Endothelial cell of umbilical vein (primary cell): ENCODE measurements at regions not wholly inside any gene's neighbourhood (a gene's known extent, or its start where the extent isn't known, plus 50 kb on each side); places are given as distances from the start of the nearest gene placed in this dataset.

Experiments used
- EZH2 ChIP-seq: IDR thresholded peaks from 2 replicates; pipeline ENCODE4 v1.6.1; 2012; ENCODE audit warnings: borderline replicate concordance, low read depth, mild to moderate bottlenecking, moderate library complexity, low read length, inconsistent platforms; ENCODE audit not compliant: severe bottlenecking
- FOS ChIP-seq: IDR thresholded peaks from 2 replicates; pipeline ENCODE4 v1.6.1; 2011; ENCODE audit warnings: mild to moderate bottlenecking, low read length, moderate library complexity, borderline replicate concordance; ENCODE audit not compliant: insufficient read depth
- GATA2 ChIP-seq: IDR thresholded peaks from 2 replicates; pipeline ENCODE4 v1.7.0; 2011; ENCODE audit warnings: low read depth, mild to moderate bottlenecking, moderate library complexity, mixed read lengths, low read length; ENCODE audit not compliant: insufficient read length, insufficient read depth
- JUN ChIP-seq: IDR thresholded peaks from 2 replicates; pipeline ENCODE4 v1.6.1; 2011; ENCODE audit warnings: borderline replicate concordance, low read depth; ENCODE audit not compliant: insufficient read length, insufficient read depth
- MYC ChIP-seq: IDR thresholded peaks from one replicate; pipeline ENCODE4 v1.6.1; 2011; ENCODE audit warnings: mild to moderate bottlenecking, low read depth, low read length
- POLR2A ChIP-seq: IDR thresholded peaks from 2 replicates; pipeline ENCODE4 v1.6.1; 2012; ENCODE audit warnings: low read depth, mild to moderate bottlenecking, control low read depth, low read length
- POLR2AphosphoS5 ChIP-seq: IDR thresholded peaks from 2 replicates; pipeline ENCODE4 v1.6.1; 2012; ENCODE audit warnings: low read depth, mild to moderate bottlenecking, control low read depth, low read length, moderate library complexity; ENCODE audit not compliant: insufficient read depth
- TF ChIP-seq, protein P1 (sequence below), 2 donors: IDR thresholded peaks; 1 replicate in 1 of 2; 2 replicates in 1 of 2; pipeline ENCODE4 v1.5.1; 2011; ENCODE audit warnings: low read length in 2 of 2, mild to moderate bottlenecking in 2 of 2, moderate library complexity in 2 of 2, control low read depth in 1 of 2, inconsistent platforms in 1 of 2, low read depth in 1 of 2; ENCODE audit not compliant: insufficient read depth in 1 of 2; ENCODE audit errors: extremely low read depth in 1 of 2
- TF ChIP-seq, protein P2 (sequence below): IDR thresholded peaks from 2 replicates; pipeline ENCODE4 v1.6.1; 2011; ENCODE audit not compliant: insufficient read depth, insufficient read length

DNA sequence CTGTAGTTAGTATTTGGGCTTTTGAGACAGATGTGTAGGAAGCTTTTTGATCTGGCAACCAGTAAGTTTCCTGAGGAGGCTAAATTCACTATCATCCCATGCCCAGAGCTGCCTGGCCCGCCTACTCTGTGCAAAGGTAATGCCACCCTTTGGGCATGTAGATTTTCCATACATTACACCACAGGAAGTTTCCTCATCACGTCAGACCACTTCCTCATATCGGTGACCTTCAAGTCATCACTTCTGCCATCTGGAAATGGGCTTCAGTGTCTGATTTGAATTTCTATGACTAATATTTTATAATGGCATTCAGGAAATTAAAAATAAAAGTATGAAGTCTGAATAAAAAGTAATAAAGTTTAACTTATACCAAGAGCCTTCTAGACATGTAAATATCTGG, 825.4 kb downstream of the DCDC2C start:
- TF ChIP-seq POLR2A (no peak), POLR2AphosphoS5 (no peak), MYC (no peak), EZH2 (no peak), JUN (no peak), GATA2 (no peak), FOS (no peak)
- TF ChIP-seq, protein P1, sequence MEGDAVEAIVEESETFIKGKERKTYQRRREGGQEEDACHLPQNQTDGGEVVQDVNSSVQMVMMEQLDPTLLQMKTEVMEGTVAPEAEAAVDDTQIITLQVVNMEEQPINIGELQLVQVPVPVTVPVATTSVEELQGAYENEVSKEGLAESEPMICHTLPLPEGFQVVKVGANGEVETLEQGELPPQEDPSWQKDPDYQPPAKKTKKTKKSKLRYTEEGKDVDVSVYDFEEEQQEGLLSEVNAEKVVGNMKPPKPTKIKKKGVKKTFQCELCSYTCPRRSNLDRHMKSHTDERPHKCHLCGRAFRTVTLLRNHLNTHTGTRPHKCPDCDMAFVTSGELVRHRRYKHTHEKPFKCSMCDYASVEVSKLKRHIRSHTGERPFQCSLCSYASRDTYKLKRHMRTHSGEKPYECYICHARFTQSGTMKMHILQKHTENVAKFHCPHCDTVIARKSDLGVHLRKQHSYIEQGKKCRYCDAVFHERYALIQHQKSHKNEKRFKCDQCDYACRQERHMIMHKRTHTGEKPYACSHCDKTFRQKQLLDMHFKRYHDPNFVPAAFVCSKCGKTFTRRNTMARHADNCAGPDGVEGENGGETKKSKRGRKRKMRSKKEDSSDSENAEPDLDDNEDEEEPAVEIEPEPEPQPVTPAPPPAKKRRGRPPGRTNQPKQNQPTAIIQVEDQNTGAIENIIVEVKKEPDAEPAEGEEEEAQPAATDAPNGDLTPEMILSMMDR (IDR thresholded peaks at IDR 0.05; ENCODE audit: extremely low read depth in 1 of 2, insufficient read depth in 1 of 2, low read depth in 1 of 2, low read length in 2 of 2): no peak
- TF ChIP-seq, protein P2, sequence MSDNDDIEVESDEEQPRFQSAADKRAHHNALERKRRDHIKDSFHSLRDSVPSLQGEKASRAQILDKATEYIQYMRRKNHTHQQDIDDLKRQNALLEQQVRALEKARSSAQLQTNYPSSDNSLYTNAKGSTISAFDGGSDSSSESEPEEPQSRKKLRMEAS: no peak
